ENCODE measurements at regions not wholly inside any gene's neighbourhood (a gene's known extent, or its start where the extent isn't known, plus 50 kb on each side); places are given as distances from the start of the nearest gene placed in this dataset.

- no peak overlapping the region for H4K8ac ChIP-seq (ENCODE audit: low read depth in 2 of 2, low read length in 2 of 2)
- H3K79me1 ChIP-seq (ENCODE audit: low read depth in 1 of 2, low read length in 2 of 2), result no peaks in the 10 kb centered on the region
- no peak overlapping the region for H3K4me2 ChIP-seq (ENCODE audit: low read depth, low read length)
- dilution Hi-C loops (cut with HindIII; ENCODE audit: low sequenced_read_pairs, unreplicated experiment), result no loop called here
- H4K5ac ChIP-seq (ENCODE audit: low read depth, low read length), result no peak overlapping the region
- H2BK120ac ChIP-seq (ENCODE audit: low read depth, low read length), result no peak overlapping the region
- TF ChIP-seq MXI1 (IDR thresholded peaks at IDR 0.05; ENCODE audit: borderline replicate concordance, low read depth, low read length) (no peak), RCOR1 (IDR thresholded peaks at IDR 0.05; ENCODE audit: insufficient replicate concordance, low read length) (no peak)
- H2BK20ac ChIP-seq (ENCODE audit: low read depth, low read length), result no peak overlapping the region
- H2AK5ac ChIP-seq (ENCODE audit: low read depth, low read length), result no peak overlapping the region
- BruUV-seq (replicated peaks), result no TSS peak
- H3K9me3 ChIP-seq (ENCODE audit: control insufficient read depth, insufficient read depth, low read length), result peaks cover 4% of the 10 kb centered on the region
- H3K14ac ChIP-seq (replicated peaks; ENCODE audit: low read depth, low read length), result no peak overlapping the region
- H3K56ac ChIP-seq (ENCODE audit: extremely low read depth, insufficient read depth, low read length), result no peak overlapping the region
- in situ Hi-C loops (cut with MboI; ENCODE audit: low sequenced_read_pairs), result no loop called here
- no CpG with 5 or more reads among the region's 6 CpGs for WGBS, 2 experiments (ENCODE audit: extremely low coverage in 2 of 2, insufficient read length in 1 of 2)
- no peak overlapping the region for H3K27ac ChIP-seq (ENCODE audit: insufficient read depth, low read length)
- H3K27me3 ChIP-seq (ENCODE audit: control insufficient read depth, insufficient read depth, low read length), result no peaks in the 10 kb centered on the region
- no peak for DNase-seq
- POLR2A ChIA-PET (ENCODE audit: unreplicated experiment), result no interaction called here
- no peaks in the 10 kb centered on the region; the same call in 1 of the 2 replicates for H3K9me1 ChIP-seq (ENCODE audit: insufficient read depth, low read length)
- H2AFZ ChIP-seq (replicated peaks; ENCODE audit: low read length, poor library complexity), result no peak overlapping the region
- CTCF ChIA-PET, result no interaction called here
- ATAC-seq (ENCODE audit: low read depth), result no peak
- no peaks in the 10 kb centered on the region for H4K20me1 ChIP-seq (ENCODE audit: insufficient read depth, low read length)
- H3K18ac ChIP-seq (ENCODE audit: low read depth, low read length), result no peak overlapping the region
- intact Hi-C loops (cut with micrococcal nuclease), result no loop called here
- H4K91ac ChIP-seq (ENCODE audit: insufficient read depth, low read depth, low read length), result no peak overlapping the region
- no peaks in the 10 kb centered on the region for H3K4me1 ChIP-seq (ENCODE audit: control insufficient read depth, insufficient read depth, low read length)
- no peak overlapping the region for H3K4ac ChIP-seq (ENCODE audit: low read depth, low read length)
- no peak overlapping the region for H2AK9ac ChIP-seq (replicated peaks; ENCODE audit: low read depth, low read length, poor library complexity)
- no peak overlapping the region for H2BK15ac ChIP-seq (ENCODE audit: low read depth, low read length)
- no peak overlapping the region for H3K23ac ChIP-seq (ENCODE audit: low read depth, low read length)
- no peak overlapping the region for H2BK5ac ChIP-seq (ENCODE audit: low read depth, low read length, poor library complexity, severe bottlenecking)
- no peak overlapping the region for H3K4me3 ChIP-seq (ENCODE audit: insufficient read depth, low read depth, low read length)
- H3K36me3 ChIP-seq (ENCODE audit: control insufficient read depth, insufficient read depth, low read length), result no peaks in the 10 kb centered on the region
- H3K9ac ChIP-seq (ENCODE audit: low read depth, low read length), result no peak overlapping the region
Observed at GRCh38 chr4:181793096-181793495, 450.1 kb upstream of the TENM3 start.

Data from IMR-90 (cell line).